Psoas muscle (tissue), 7 donors: ENCODE measurements at regions not wholly inside any gene's neighbourhood (a gene's known extent, or its start where the extent isn't known, plus 50 kb on each side); places are given as distances from the start of the nearest gene placed in this dataset.

Experiments
- ATAC-seq, 4 donors: fragments of 200-7000 bp; cut with Tn5 transposase; one replicate each; pipeline ENCODE4 v1.9.1; 2020; ENCODE audit warnings: moderate library complexity in 3 of 4, mild to moderate bottlenecking in 2 of 4
- DNase-seq, 2 donors: peaks; one replicate each; pipeline ENCODE4 v3.0.0-alpha.2; 2020
- H3K27ac ChIP-seq: fragments of 200-600 bp; one replicate; pipeline ENCODE4 v1.8.0; 2022
- H3K27me3 ChIP-seq, 3 donors: fragments of 200-600 bp in 1 of 3; one replicate each; pipeline versions ENCODE4 v1.6.1 to v1.8.0; 2013 to 2022; ENCODE audit warnings: low read length in 2 of 3, mild to moderate bottlenecking in 2 of 3, moderate library complexity in 1 of 3; ENCODE audit not compliant: insufficient read depth in 3 of 3
- H3K36me3 ChIP-seq, 2 donors: fragments of 200-600 bp in 1 of 2; one replicate each; pipeline versions ENCODE4 v1.6.1 to v1.8.0; 2013 to 2022; ENCODE audit warnings: low read depth in 1 of 2, mild to moderate bottlenecking in 1 of 2, moderate library complexity in 1 of 2; ENCODE audit not compliant: insufficient read depth in 1 of 2
- H3K4me1 ChIP-seq: fragments of 200-600 bp; one replicate; pipeline ENCODE4 v1.8.0; 2022
- H3K4me3 ChIP-seq: fragments of 200-600 bp; one replicate; pipeline ENCODE4 v1.8.0; 2022; ENCODE audit warnings: mild to moderate bottlenecking
- H3K9me3 ChIP-seq: fragments of 200-600 bp; one replicate; pipeline ENCODE4 v1.8.0; 2022
- CTCF ChIP-seq: fragments of 200-600 bp; IDR thresholded peaks from one replicate; pipeline ENCODE4 v1.8.0; 2022; ENCODE audit warnings: antibody characterized with exemption
- WGBS, 3 donors: extraction: QIAGEN DNeasy Blood & Tissue Kit; methylation state at CpG; one replicate each; pipeline versions ENCODE4 v1.1.6 to v1.1.7; 2013; 5-methylcytosine and 5-hydroxymethylcytosine counted together
- intact Hi-C, 2 donors: fragments of 100-400 bp; cut with DNase I; formaldehyde crosslinking; loops; one replicate each; pipeline versions ENCODE4 v1.11.0 to v1.14.2; 2022
- donor health status: healthy with polysubstance abuse.
- donor health status: DM: no; HTN: no; CAD: no; lungs with moderate emphysema.
- donor health status: Bipolar disorder and iron deficiency.
- donor health status: healthy.
- donor health status: DM: yes; HTN: yes; CAD: no.
- donor health status: DM: no; HTN: no; CAD: no.
- donor health status: DM: yes; HTN: yes; CAD: no.

- ATAC-seq, result no peak
- Histone ChIP-seq H3K36me3 (no peaks in the 10 kb centered on the region), H3K27ac (no peak overlapping the region), H3K27me3 (no peaks in the 10 kb centered on the region), H3K9me3 (no peaks in the 10 kb centered on the region), H3K4me1 (no peaks in the 10 kb centered on the region), H3K4me3 (no peak overlapping the region)
- no peak for TF ChIP-seq CTCF
- DNase-seq, result no peak
- 67 to 75% (median 69%) methylated on average over 1 of the region's 1 CpG for WGBS, 3 donors
- intact Hi-C loops, result no loop called here
Observed at GRCh38 chr6:141641406-141641805, 491.3 kb upstream of the GJE1 start.

- WGBS, 3 donors, result 95 to 98% (median 96%) methylated on average over 3 of the region's 3 CpGs
- H3K4me1 ChIP-seq, result no peaks in the 10 kb centered on the region
- no peaks in the 10 kb centered on the region for H3K36me3 ChIP-seq
- intact Hi-C loops, result no loop called here
- no peaks in the 10 kb centered on the region for H3K27me3 ChIP-seq
- DNase-seq (no peak), ATAC-seq (no peak)
- no peak overlapping the region for H3K27ac ChIP-seq
- no peaks in the 10 kb centered on the region for H3K9me3 ChIP-seq
- no peak overlapping the region for H3K4me3 ChIP-seq
- no peak for TF ChIP-seq CTCF
Observed at GRCh38 chr6:141635621-141636020, 497.1 kb upstream of the GJE1 start.

- ATAC-seq (no peak), DNase-seq (no peak)
- no peak for TF ChIP-seq CTCF
- H3K4me3 ChIP-seq, result no peak overlapping the region
- intact Hi-C loops, result no loop called here
- no peaks in the 10 kb centered on the region for H3K4me1 ChIP-seq
- no peaks in the 10 kb centered on the region for H3K27me3 ChIP-seq
- 69 to 83% (median 81%) methylated on average over 2 of the region's 2 CpGs for WGBS, 3 donors
- H3K36me3 ChIP-seq, result no peaks in the 10 kb centered on the region
- no peaks in the 10 kb centered on the region for H3K9me3 ChIP-seq
- no peak overlapping the region for H3K27ac ChIP-seq
Observed at GRCh38 chr6:141634269-141634668, 498.5 kb upstream of the GJE1 start.

GRCh38 chr6:141624301-141624700 is 508.4 kb upstream of the GJE1 start:
- 94 to 98% (median 96%) methylated on average over 3 of the region's 3 CpGs for WGBS, 3 donors
- ATAC-seq (no peak), DNase-seq (no peak)
- Histone ChIP-seq H3K4me3 (no peak overlapping the region), H3K36me3 (no peaks in the 10 kb centered on the region), H3K27ac (no peak overlapping the region), H3K27me3 (no peaks in the 10 kb centered on the region), H3K9me3 (no peaks in the 10 kb centered on the region), H3K4me1 (no peaks in the 10 kb centered on the region)
- TF ChIP-seq CTCF, result no peak
- intact Hi-C loops, result no loop called here

- Histone ChIP-seq H3K27me3 (no peaks in the 10 kb centered on the region), H3K27ac (no peak overlapping the region), H3K9me3 (no peaks in the 10 kb centered on the region), H3K4me1 (no peaks in the 10 kb centered on the region), H3K36me3 (no peaks in the 10 kb centered on the region), H3K4me3 (no peak overlapping the region)
- 96 to 97% (median 96%) methylated on average over 19 to 31 of the region's 31 CpGs for WGBS, 3 donors
- intact Hi-C loops, result no loop called here
- DNase-seq (no peak), ATAC-seq (no peak)
- TF ChIP-seq CTCF, result no peak
Observed at GRCh38 chr6:141618180-141618581, 514.5 kb upstream of the GJE1 start.
